T-helper 1 cell (primary cell): ENCODE measurements at regions not wholly inside any gene's neighbourhood (a gene's known extent, or its start where the extent isn't known, plus 50 kb on each side); places are given as distances from the start of the nearest gene placed in this dataset.

Source experiments
- DNase-seq, 5 donors: peaks; one replicate each; pipeline ENCODE4 v3.0.0-alpha.2; 2012 to 2020

GRCh38 chr11:10618490-10618889 is 50.0 kb upstream of the LYVE1 start:
- DNase-seq: no peak
